ENCODE measurements at regions not wholly inside any gene's neighbourhood (a gene's known extent, or its start where the extent isn't known, plus 50 kb on each side); places are given as distances from the start of the nearest gene placed in this dataset.
"Not testable (repeated sequence)": the region's sequence is repeated elsewhere in the genome, so short reads cannot be mapped to it uniquely, and the experiment has no call there.

GRCh38 chr12:125544960-125545359, 479.7 kb downstream of the AACS start:
- TF ChIP-seq CTCF (IDR thresholded peaks at IDR 0.05; ENCODE audit: extremely low read depth, low read depth, low read length) = no peak
- H3K79me2 ChIP-seq (ENCODE audit: insufficient read depth, low read length) = no peaks in the 10 kb centered on the region
- no peak overlapping the region for H3K27ac ChIP-seq (ENCODE audit: low read depth, low read length)
- H3K36me3 ChIP-seq (ENCODE audit: insufficient read depth, low read length) = no peaks in the 10 kb centered on the region
- no peak for DNase-seq (ENCODE audit: insufficient read length, low spot score, missing footprints)
- H2AFZ ChIP-seq (ENCODE audit: low read length) = no peak overlapping the region
- no peaks in the 10 kb centered on the region for H3K4me1 ChIP-seq (ENCODE audit: insufficient read depth, low read length)
- no peak overlapping the region for H3K4me3 ChIP-seq (ENCODE audit: insufficient read depth, low read length)
- H3K4me2 ChIP-seq (ENCODE audit: insufficient read depth, low read length) = no peak overlapping the region
- no peaks in the 10 kb centered on the region for H3K27me3 ChIP-seq (ENCODE audit: insufficient read depth, low read length)
- H3K9me3 ChIP-seq (ENCODE audit: low read depth, low read length) = peaks cover 3% of the 10 kb centered on the region
- H4K20me1 ChIP-seq (ENCODE audit: insufficient read depth, low read length) = no peaks in the 10 kb centered on the region

GRCh38 chr12:125549171-125549570, 483.9 kb downstream of the AACS start:
- Histone ChIP-seq H3K4me2 (ENCODE audit: insufficient read depth, low read length) (no peak overlapping the region), H3K79me2 (ENCODE audit: insufficient read depth, low read length) (no peaks in the 10 kb centered on the region), H2AFZ (ENCODE audit: low read length) (no peak overlapping the region), H3K4me3 (ENCODE audit: insufficient read depth, low read length) (no peak overlapping the region), H3K27ac (ENCODE audit: low read depth, low read length) (no peak overlapping the region), H3K27me3 (ENCODE audit: insufficient read depth, low read length) (no peaks in the 10 kb centered on the region), H3K36me3 (ENCODE audit: insufficient read depth, low read length) (no peaks in the 10 kb centered on the region), H4K20me1 (ENCODE audit: insufficient read depth, low read length) (no peaks in the 10 kb centered on the region), H3K4me1 (ENCODE audit: insufficient read depth, low read length) (no peaks in the 10 kb centered on the region), H3K9me3 (ENCODE audit: low read depth, low read length) (peaks cover 3% of the 10 kb centered on the region)
- no peak for DNase-seq (ENCODE audit: insufficient read length, low spot score, missing footprints)
- no peak for TF ChIP-seq CTCF (IDR thresholded peaks at IDR 0.05; ENCODE audit: extremely low read depth, low read depth, low read length)

- H3K36me3 ChIP-seq (ENCODE audit: insufficient read depth, low read length) = no peaks in the 10 kb centered on the region
- H3K27me3 ChIP-seq (ENCODE audit: insufficient read depth, low read length) = no peaks in the 10 kb centered on the region
- H3K4me1 ChIP-seq (ENCODE audit: insufficient read depth, low read length) = no peaks in the 10 kb centered on the region
- H3K4me2 ChIP-seq (ENCODE audit: insufficient read depth, low read length) = no peak overlapping the region
- no peak overlapping the region for H2AFZ ChIP-seq (ENCODE audit: low read length)
- no peak overlapping the region for H3K4me3 ChIP-seq (ENCODE audit: insufficient read depth, low read length)
- no peaks in the 10 kb centered on the region for H3K79me2 ChIP-seq (ENCODE audit: insufficient read depth, low read length)
- peaks cover 3% of the 10 kb centered on the region for H3K9me3 ChIP-seq (ENCODE audit: low read depth, low read length)
- no peaks in the 10 kb centered on the region for H4K20me1 ChIP-seq (ENCODE audit: insufficient read depth, low read length)
- TF ChIP-seq CTCF (IDR thresholded peaks at IDR 0.05; ENCODE audit: extremely low read depth, low read depth, low read length) = no peak
- H3K27ac ChIP-seq (ENCODE audit: low read depth, low read length) = no peak overlapping the region
- no peak for DNase-seq (ENCODE audit: insufficient read length, low spot score, missing footprints)
Observed at GRCh38 chr12:125549836-125550235, 484.6 kb downstream of the AACS start.

- Histone ChIP-seq H4K20me1 (ENCODE audit: insufficient read depth, low read length) (no peaks in the 10 kb centered on the region), H3K36me3 (ENCODE audit: insufficient read depth, low read length) (no peaks in the 10 kb centered on the region)
- no peak for TF ChIP-seq CTCF (IDR thresholded peaks at IDR 0.05; ENCODE audit: extremely low read depth, low read depth, low read length)
Observed at GRCh38 chr12:125552295-125552694, 487.1 kb downstream of the AACS start.

GRCh38 chr12:125561008-125561407, 495.8 kb downstream of the AACS start:
- not testable (repeated sequence) for H3K79me2 ChIP-seq (ENCODE audit: insufficient read depth, low read length); DNase-seq (ENCODE audit: insufficient read length, low spot score, missing footprints); H3K4me2 ChIP-seq (ENCODE audit: insufficient read depth, low read length); H3K4me3 ChIP-seq (ENCODE audit: insufficient read depth, low read length); H3K27ac ChIP-seq (ENCODE audit: low read depth, low read length); H2AFZ ChIP-seq (ENCODE audit: low read length); H3K4me1 ChIP-seq (ENCODE audit: insufficient read depth, low read length); H3K27me3 ChIP-seq (ENCODE audit: insufficient read depth, low read length); H4K20me1 ChIP-seq (ENCODE audit: insufficient read depth, low read length); H3K36me3 ChIP-seq (ENCODE audit: insufficient read depth, low read length); H3K9me3 ChIP-seq (ENCODE audit: low read depth, low read length)

More at GRCh38 chr12:125552295-125552694, 487.1 kb downstream of the AACS start:
- no peak overlapping the region for H2AFZ ChIP-seq (ENCODE audit: low read length)
- H3K4me1 ChIP-seq (ENCODE audit: insufficient read depth, low read length) = no peaks in the 10 kb centered on the region
- no peak for DNase-seq (ENCODE audit: insufficient read length, low spot score, missing footprints)
- no peaks in the 10 kb centered on the region for H3K27me3 ChIP-seq (ENCODE audit: insufficient read depth, low read length)
- no peak overlapping the region for H3K4me3 ChIP-seq (ENCODE audit: insufficient read depth, low read length)
- no peaks in the 10 kb centered on the region for H3K79me2 ChIP-seq (ENCODE audit: insufficient read depth, low read length)
- H3K4me2 ChIP-seq (ENCODE audit: insufficient read depth, low read length) = no peak overlapping the region
- H3K27ac ChIP-seq (ENCODE audit: low read depth, low read length) = no peak overlapping the region
- no peaks in the 10 kb centered on the region for H3K9me3 ChIP-seq (ENCODE audit: low read depth, low read length)
